OCI-LY1 (cell line): ENCODE measurements at regions not wholly inside any gene's neighbourhood (a gene's known extent, or its start where the extent isn't known, plus 50 kb on each side); places are given as distances from the start of the nearest gene placed in this dataset.

Experiments
- EZH2 ChIP-seq: fragments of 200-600 bp; sonication (generic), shearing (Covaris generic); IDR thresholded peaks from 2 replicates; pipeline ENCODE4 v1.8.0; 2017; ENCODE audit warnings: borderline replicate concordance, mixed run types, mild to moderate bottlenecking, antibody characterized with exemption, low read length, moderate library complexity, mixed read lengths
- TF ChIP-seq, protein P1 (sequence below): fragments of 200-600 bp; sonication (generic), shearing (Covaris generic); IDR thresholded peaks from 2 replicates; pipeline ENCODE4 v1.5.1; 2017; ENCODE audit warnings: mild to moderate bottlenecking, antibody characterized with exemption, low read length, moderate library complexity, mixed read lengths

- TF ChIP-seq, protein P1, sequence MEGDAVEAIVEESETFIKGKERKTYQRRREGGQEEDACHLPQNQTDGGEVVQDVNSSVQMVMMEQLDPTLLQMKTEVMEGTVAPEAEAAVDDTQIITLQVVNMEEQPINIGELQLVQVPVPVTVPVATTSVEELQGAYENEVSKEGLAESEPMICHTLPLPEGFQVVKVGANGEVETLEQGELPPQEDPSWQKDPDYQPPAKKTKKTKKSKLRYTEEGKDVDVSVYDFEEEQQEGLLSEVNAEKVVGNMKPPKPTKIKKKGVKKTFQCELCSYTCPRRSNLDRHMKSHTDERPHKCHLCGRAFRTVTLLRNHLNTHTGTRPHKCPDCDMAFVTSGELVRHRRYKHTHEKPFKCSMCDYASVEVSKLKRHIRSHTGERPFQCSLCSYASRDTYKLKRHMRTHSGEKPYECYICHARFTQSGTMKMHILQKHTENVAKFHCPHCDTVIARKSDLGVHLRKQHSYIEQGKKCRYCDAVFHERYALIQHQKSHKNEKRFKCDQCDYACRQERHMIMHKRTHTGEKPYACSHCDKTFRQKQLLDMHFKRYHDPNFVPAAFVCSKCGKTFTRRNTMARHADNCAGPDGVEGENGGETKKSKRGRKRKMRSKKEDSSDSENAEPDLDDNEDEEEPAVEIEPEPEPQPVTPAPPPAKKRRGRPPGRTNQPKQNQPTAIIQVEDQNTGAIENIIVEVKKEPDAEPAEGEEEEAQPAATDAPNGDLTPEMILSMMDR: no peak
- no peak for TF ChIP-seq EZH2
These were observed 245.8 kb downstream of the TLE4 start for GRCh38 chr9:79817438-79818004.
